PFSK-1 (cell line): ENCODE measurements at regions not wholly inside any gene's neighbourhood (a gene's known extent, or its start where the extent isn't known, plus 50 kb on each side); places are given as distances from the start of the nearest gene placed in this dataset.

ENCODE experiments used
- POLR2AphosphoS5 ChIP-seq: IDR thresholded peaks from 2 replicates; pipeline ENCODE4 v1.6.1; 2012; ENCODE audit warnings: low read depth, mild to moderate bottlenecking, control low read depth, low read length, moderate library complexity
- REST ChIP-seq, 2 experiments: IDR thresholded peaks; 2 replicates each; pipeline versions ENCODE4 v1.6.1 to v1.8.0; 2011 to 2012; ENCODE audit warnings: low read depth in 2 of 2, low read length in 2 of 2, control low read depth in 1 of 2, inconsistent platforms in 1 of 2, mild to moderate bottlenecking in 1 of 2, moderate library complexity in 1 of 2; ENCODE audit not compliant: insufficient read depth in 1 of 2

- TF ChIP-seq POLR2AphosphoS5 (no peak), REST (IDR thresholded peaks at IDR 0.05; ENCODE audit: insufficient read depth in 1 of 2, low read depth in 2 of 2, low read length in 2 of 2) (no peak)
Observed at GRCh38 chr2:138874251-138874650, 94.1 kb upstream of the NXPH2 start.
